CD14-positive monocyte (primary cell): ENCODE measurements at regions not wholly inside any gene's neighbourhood (a gene's known extent, or its start where the extent isn't known, plus 50 kb on each side); places are given as distances from the start of the nearest gene placed in this dataset.

Experiments used
- DNase-seq, 3 donors: peaks; one replicate each; pipeline ENCODE4 v3.0.0-alpha.2; 2011 to 2022
- H2AFZ ChIP-seq: 2 replicates; pipeline ENCODE4 v1.6.0; 2012; ENCODE audit warnings: mild to moderate bottlenecking, low read depth, low read length, inconsistent platforms; ENCODE audit not compliant: insufficient read depth, poor library complexity, severe bottlenecking
- H3K27ac ChIP-seq, 2 donors: 1 replicate in 1 of 2; 2 replicates in 1 of 2; pipeline ENCODE4 v1.5.1; 2012 to 2013; ENCODE audit warnings: low read length in 2 of 2, control low read depth in 1 of 2, inconsistent platforms in 1 of 2, low read depth in 1 of 2, mild to moderate bottlenecking in 1 of 2
- H3K27me3 ChIP-seq, 2 donors: one replicate each; pipeline versions ENCODE4 v1.6.0 to v1.6.1; 2011 to 2013; ENCODE audit warnings: low read length in 2 of 2; ENCODE audit not compliant: control insufficient read depth in 2 of 2, insufficient read depth in 2 of 2
- H3K36me3 ChIP-seq, 2 donors: replicated peaks in 1 of 2; 1 replicate in 1 of 2; 2 replicates in 1 of 2; pipeline versions ENCODE4 v1.5.1 to v1.6.1; 2012 to 2013; ENCODE audit warnings: low read length in 2 of 2, control low read depth in 1 of 2, inconsistent platforms in 1 of 2, mild to moderate bottlenecking in 1 of 2; ENCODE audit not compliant: insufficient read depth in 2 of 2, control insufficient read depth in 1 of 2
- H3K4me1 ChIP-seq, 2 donors: 1 replicate in 1 of 2; 2 replicates in 1 of 2; pipeline versions ENCODE4 v1.5.1 to v1.6.1; 2012 to 2013; ENCODE audit warnings: low read length in 2 of 2, control low read depth in 1 of 2, inconsistent platforms in 1 of 2, mild to moderate bottlenecking in 1 of 2, moderate library complexity in 1 of 2; ENCODE audit not compliant: insufficient read depth in 2 of 2, control insufficient read depth in 1 of 2
- H3K4me2 ChIP-seq: replicated peaks from 2 replicates; pipeline ENCODE3; 2012; ENCODE audit warnings: low read length, moderate library complexity, mild to moderate bottlenecking; ENCODE audit not compliant: poor library complexity, severe bottlenecking; ENCODE audit errors: extremely low read depth
- H3K4me3 ChIP-seq, 3 experiments: fragments of 200-600 bp in 1 of 3; sonication (generic) in 1 of 3; replicated peaks in 1 of 3; 1 replicate in 2 of 3; 2 replicates in 1 of 3; pipeline ENCODE4 v1.5.1; 2011 to 2013; ENCODE audit warnings: low read length in 3 of 3, mild to moderate bottlenecking in 3 of 3, control low read depth in 2 of 3, low read depth in 2 of 3, inconsistent platforms in 1 of 3, moderate library complexity in 1 of 3
- H3K79me2 ChIP-seq: 2 replicates; pipeline ENCODE4 v1.6.0; 2012; ENCODE audit warnings: mild to moderate bottlenecking, control low read depth, inconsistent platforms, low read length, moderate library complexity; ENCODE audit not compliant: insufficient read depth
- H3K9ac ChIP-seq: 2 replicates; pipeline ENCODE4 v1.6.0; 2017; ENCODE audit warnings: low read length, mild to moderate bottlenecking; ENCODE audit not compliant: insufficient read depth, poor library complexity, severe bottlenecking
- H3K9me3 ChIP-seq, 2 donors: replicated peaks in 1 of 2; 1 replicate in 1 of 2; 2 replicates in 1 of 2; pipeline versions ENCODE4 v1.5.1 to v1.6.1; 2012 to 2013; ENCODE audit warnings: low read length in 2 of 2, control low read depth in 1 of 2; ENCODE audit not compliant: control insufficient read depth in 1 of 2, insufficient read depth in 1 of 2
- H4K20me1 ChIP-seq: 2 replicates; pipeline ENCODE4 v1.6.0; 2012; ENCODE audit warnings: mild to moderate bottlenecking, low read length, control low read depth, moderate library complexity; ENCODE audit not compliant: insufficient read depth
- H3K27ac Mint-ChIP-seq, 7 donors: one replicate each; pipeline ENCODE4 v1.8.0; 2020; ENCODE audit warnings: mild to moderate bottlenecking in 7 of 7, mixed read lengths in 7 of 7, moderate library complexity in 6 of 7, inconsistent platforms in 2 of 7
- H3K27me3 Mint-ChIP-seq, 3 donors: one replicate each; pipeline ENCODE4 v1.8.0; 2021 to 2022; ENCODE audit warnings: low read depth in 3 of 3, mild to moderate bottlenecking in 3 of 3, mixed read lengths in 3 of 3, moderate library complexity in 3 of 3, inconsistent platforms in 1 of 3
- H3K36me3 Mint-ChIP-seq, 2 donors: one replicate each; pipeline ENCODE4 v1.8.0; 2020; ENCODE audit warnings: mixed read lengths in 2 of 2, inconsistent platforms in 1 of 2, mild to moderate bottlenecking in 1 of 2
- H3K4me1 Mint-ChIP-seq: one replicate; pipeline ENCODE4 v1.8.0; 2020; ENCODE audit warnings: mild to moderate bottlenecking, mixed read lengths
- H3K4me3 Mint-ChIP-seq, 2 donors: one replicate each; pipeline ENCODE4 v1.8.0; 2020; ENCODE audit warnings: mild to moderate bottlenecking in 2 of 2, mixed read lengths in 2 of 2, moderate library complexity in 1 of 2
- H3K9me3 Mint-ChIP-seq, 7 donors: one replicate each; pipeline ENCODE4 v1.8.0; 2020 to 2022; ENCODE audit warnings: mixed read lengths in 7 of 7, mild to moderate bottlenecking in 6 of 7, moderate library complexity in 6 of 7, inconsistent platforms in 2 of 7
- WGBS: methylation state at CpG from one replicate; pipeline ENCODE4 v1.1.5; 2013; ENCODE audit warnings: missing lambda C conversion rate; ENCODE audit not compliant: insufficient coverage; 5-methylcytosine and 5-hydroxymethylcytosine counted together
- intact Hi-C, 2 donors: fragments of 100-400 bp; cut with micrococcal nuclease; formaldehyde crosslinking; loops; one replicate each; pipeline versions ENCODE4 v1.15.0 to v1.15.1; 2023
- TF ChIP-seq, protein P1 (sequence below): fragments of 200-600 bp; IDR thresholded peaks from one replicate; pipeline ENCODE4 v1.8.0; 2022; ENCODE audit warnings: antibody characterized with exemption, mild to moderate bottlenecking

DNA sequence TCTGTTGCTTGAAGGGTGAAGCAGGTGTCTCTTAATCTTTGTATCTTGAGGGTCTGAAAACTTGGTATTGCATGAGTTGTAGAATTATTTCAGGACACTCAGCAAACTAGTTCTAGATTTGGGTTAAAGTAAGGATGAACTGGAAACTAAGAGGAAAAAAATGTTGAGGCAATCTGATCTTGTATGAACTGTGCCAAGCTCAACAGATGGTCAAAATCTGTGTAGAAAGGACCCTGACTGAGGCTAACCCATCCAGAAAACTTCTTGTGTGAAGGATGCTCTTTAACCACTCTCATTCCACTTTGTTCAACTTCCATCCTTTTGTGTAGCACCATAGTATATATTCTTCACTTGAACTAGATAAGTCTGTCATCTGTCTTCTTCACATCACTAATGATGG lies 861.7 kb downstream of the SLC4A3 start:
- no peaks in the 10 kb centered on the region for H3K4me1 ChIP-seq
- Mint-ChIP-seq H3K4me3 (no peak overlapping the region), H3K27me3 (peaks cover 0 to 3% (median 0%) of the 10 kb centered on the region in 3 donors), H3K9me3 (peaks cover 2 to 11% (median 7%) of the 10 kb centered on the region in 7 donors), H3K36me3 (no peaks in the 10 kb centered on the region), H3K4me1 (no peaks in the 10 kb centered on the region), H3K27ac (no peak overlapping the region)
- intact Hi-C loops, result no loop called here
- no peak overlapping the region for H2AFZ ChIP-seq
- no peaks in the 10 kb centered on the region for H3K36me3 ChIP-seq
- H3K4me3 ChIP-seq, result no peak overlapping the region
- H3K27ac ChIP-seq, result no peak overlapping the region
- H3K4me2 ChIP-seq, result no peak overlapping the region
- DNase-seq, result no peak
- H3K9me3 ChIP-seq, result peaks cover 0 to 4% of the 10 kb centered on the region in 2 donors
- H3K79me2 ChIP-seq, result no peaks in the 10 kb centered on the region
- no peaks in the 10 kb centered on the region for H4K20me1 ChIP-seq
- H3K27me3 ChIP-seq, result no peaks in the 10 kb centered on the region
- H3K9ac ChIP-seq, result no peak overlapping the region
- TF ChIP-seq, protein P1, sequence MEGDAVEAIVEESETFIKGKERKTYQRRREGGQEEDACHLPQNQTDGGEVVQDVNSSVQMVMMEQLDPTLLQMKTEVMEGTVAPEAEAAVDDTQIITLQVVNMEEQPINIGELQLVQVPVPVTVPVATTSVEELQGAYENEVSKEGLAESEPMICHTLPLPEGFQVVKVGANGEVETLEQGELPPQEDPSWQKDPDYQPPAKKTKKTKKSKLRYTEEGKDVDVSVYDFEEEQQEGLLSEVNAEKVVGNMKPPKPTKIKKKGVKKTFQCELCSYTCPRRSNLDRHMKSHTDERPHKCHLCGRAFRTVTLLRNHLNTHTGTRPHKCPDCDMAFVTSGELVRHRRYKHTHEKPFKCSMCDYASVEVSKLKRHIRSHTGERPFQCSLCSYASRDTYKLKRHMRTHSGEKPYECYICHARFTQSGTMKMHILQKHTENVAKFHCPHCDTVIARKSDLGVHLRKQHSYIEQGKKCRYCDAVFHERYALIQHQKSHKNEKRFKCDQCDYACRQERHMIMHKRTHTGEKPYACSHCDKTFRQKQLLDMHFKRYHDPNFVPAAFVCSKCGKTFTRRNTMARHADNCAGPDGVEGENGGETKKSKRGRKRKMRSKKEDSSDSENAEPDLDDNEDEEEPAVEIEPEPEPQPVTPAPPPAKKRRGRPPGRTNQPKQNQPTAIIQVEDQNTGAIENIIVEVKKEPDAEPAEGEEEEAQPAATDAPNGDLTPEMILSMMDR, result no peak

DNA sequence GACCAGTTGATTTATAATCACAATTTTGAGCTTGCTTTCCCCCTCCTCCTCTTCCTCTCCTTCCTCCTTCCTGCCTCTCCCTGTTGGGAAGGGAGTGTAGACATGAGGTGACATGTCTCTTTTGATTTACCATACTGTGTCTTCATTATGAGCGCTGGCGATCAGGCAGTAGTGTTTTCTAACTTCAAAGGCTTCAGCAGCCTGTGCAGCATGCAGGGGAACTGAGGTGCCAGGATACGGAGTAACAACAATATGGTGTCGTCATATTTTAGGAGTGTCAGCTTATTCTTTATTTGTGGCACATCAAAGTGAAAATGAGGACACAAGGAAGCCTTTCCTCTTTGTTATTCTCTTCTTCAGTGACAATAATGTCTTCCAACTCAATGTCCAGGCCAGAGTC lies 864.2 kb downstream of the SLC4A3 start:
- TF ChIP-seq, protein P1, result no peak
- H3K79me2 ChIP-seq, result no peaks in the 10 kb centered on the region

More for the DNA sequence above, 864.2 kb downstream of the SLC4A3 start:
- Histone ChIP-seq H3K36me3 (no peaks in the 10 kb centered on the region), H3K4me2 (no peak overlapping the region), H3K27ac (no peak overlapping the region), H2AFZ (no peak overlapping the region), H3K4me3 (no peak overlapping the region), H3K27me3 (no peaks in the 10 kb centered on the region), H3K9me3 (no peaks in the 10 kb centered on the region), H3K4me1 (no peaks in the 10 kb centered on the region), H3K9ac (no peak overlapping the region), H4K20me1 (no peaks in the 10 kb centered on the region)
- Mint-ChIP-seq H3K4me3 (no peak overlapping the region), H3K36me3 (no peaks in the 10 kb centered on the region), H3K4me1 (no peaks in the 10 kb centered on the region), H3K9me3 (peaks cover 0 to 7% (median under 1%) of the 10 kb centered on the region in 7 donors), H3K27me3 (peaks cover 0 to 3% (median 0%) of the 10 kb centered on the region in 3 donors), H3K27ac (no peak overlapping the region)
- intact Hi-C loops, result no loop called here
- DNase-seq, result no peak
- 95% methylated on average over 2 of the region's 4 CpGs for WGBS
